ENCODE measurements at regions not wholly inside any gene's neighbourhood (a gene's known extent, or its start where the extent isn't known, plus 50 kb on each side); places are given as distances from the start of the nearest gene placed in this dataset.
"Not testable (repeated sequence)": the region's sequence is repeated elsewhere in the genome, so short reads cannot be mapped to it uniquely, and the experiment has no call there.

DNA sequence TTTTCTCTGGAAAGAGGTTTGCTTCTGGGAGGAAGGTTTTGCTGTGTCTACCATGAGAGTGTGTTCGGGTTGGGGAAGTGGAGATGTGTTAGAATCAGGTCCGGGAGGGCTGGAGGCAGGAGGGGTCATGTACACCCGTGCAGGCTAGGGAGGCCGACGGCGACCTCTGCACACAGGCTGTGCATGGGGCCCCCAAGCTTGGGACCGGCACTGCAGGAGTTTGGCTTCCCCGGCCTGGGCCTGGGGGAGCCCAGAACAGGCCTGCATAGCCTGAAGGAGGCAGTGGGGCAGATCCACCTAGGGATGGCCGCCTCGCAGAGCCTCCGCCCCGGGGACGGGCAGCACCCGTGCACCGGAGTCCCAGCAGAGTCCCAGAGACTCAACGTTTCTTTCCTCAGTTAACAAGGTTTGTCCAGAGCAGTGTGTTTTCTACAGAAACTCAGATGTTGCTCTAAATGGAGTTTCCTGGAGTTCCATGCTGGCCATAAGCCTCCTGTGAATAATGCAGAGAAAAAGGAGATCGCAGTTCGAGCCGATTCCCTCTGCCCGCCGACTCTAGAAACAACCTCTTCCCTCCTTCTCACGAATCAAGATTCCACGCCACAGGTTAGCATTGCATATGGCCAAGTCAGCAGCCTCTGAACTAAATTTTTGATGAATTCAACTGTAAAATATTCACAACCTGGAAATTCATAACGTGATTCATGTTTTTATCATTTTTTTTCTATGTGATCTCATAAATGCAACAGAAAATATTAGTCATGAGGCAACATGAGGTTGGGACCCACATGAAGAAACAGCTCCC is 427.3 kb downstream of the BRD1 start:
- in situ Hi-C loops (cut with HindIII; ENCODE audit: low pct_unique_long_range_greater_than_20kb, low sequenced_read_pairs) = no loop called here
- TF ChIP-seq JUND (IDR thresholded peaks at IDR 0.05; ENCODE audit: low read depth) = no peak
- DNase-seq (ENCODE audit: low read depth in 1 of 2, low spot score in 1 of 2) = no peak

GRCh38 chr22:49398646-49399045 is 429.0 kb downstream of the BRD1 start:
- in situ Hi-C loops (cut with HindIII; ENCODE audit: low pct_unique_long_range_greater_than_20kb, low sequenced_read_pairs) = no loop called here
- TF ChIP-seq JUND (IDR thresholded peaks at IDR 0.05; ENCODE audit: low read depth) = no peak
- no peak for DNase-seq (ENCODE audit: low read depth in 1 of 2, low spot score in 1 of 2)

GRCh38 chr22:49398115-49398514 is 429.6 kb downstream of the BRD1 start:
- no peak for TF ChIP-seq JUND (IDR thresholded peaks at IDR 0.05; ENCODE audit: low read depth)
- DNase-seq (ENCODE audit: low read depth in 1 of 2, low spot score in 1 of 2) = no peak
- in situ Hi-C loops (cut with HindIII; ENCODE audit: low pct_unique_long_range_greater_than_20kb, low sequenced_read_pairs) = no loop called here

GRCh38 chr22:49396817-49397216 is 430.9 kb downstream of the BRD1 start:
- in situ Hi-C loops (cut with HindIII; ENCODE audit: low pct_unique_long_range_greater_than_20kb, low sequenced_read_pairs) = no loop called here
- DNase-seq (ENCODE audit: low read depth in 1 of 2, low spot score in 1 of 2) = no peak
- no peak for TF ChIP-seq JUND (IDR thresholded peaks at IDR 0.05; ENCODE audit: low read depth)

DNA sequence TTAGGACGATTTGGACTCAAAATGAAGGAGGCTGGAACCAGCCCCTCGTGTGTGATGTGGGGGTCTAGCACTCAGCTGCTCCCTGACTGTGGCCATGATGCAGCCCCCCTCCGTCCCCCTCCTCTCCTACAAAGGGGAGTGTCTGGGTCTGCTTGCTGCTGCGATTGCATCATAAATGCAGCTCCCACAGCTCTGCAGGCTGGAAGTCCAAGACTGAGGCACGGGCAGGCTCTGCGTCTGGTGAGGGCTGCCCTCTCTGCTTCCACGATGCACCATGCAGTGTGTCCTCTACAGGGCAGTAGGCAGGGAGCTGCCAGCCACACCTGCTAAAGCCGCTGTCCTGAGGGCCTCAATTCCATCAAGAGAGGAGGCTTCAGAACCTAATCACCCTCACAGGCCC is 432.1 kb downstream of the BRD1 start:
- DNase-seq (ENCODE audit: low read depth in 1 of 2, low spot score in 1 of 2) = no peak
- TF ChIP-seq JUND (IDR thresholded peaks at IDR 0.05; ENCODE audit: low read depth) = no peak
- in situ Hi-C loops (cut with HindIII; ENCODE audit: low pct_unique_long_range_greater_than_20kb, low sequenced_read_pairs) = no loop called here

GRCh38 chr22:49395062-49395461 is 432.6 kb downstream of the BRD1 start:
- DNase-seq (ENCODE audit: low read depth in 1 of 2, low spot score in 1 of 2); in situ Hi-C loops (cut with HindIII; ENCODE audit: low pct_unique_long_range_greater_than_20kb, low sequenced_read_pairs): not testable (repeated sequence)

DNA sequence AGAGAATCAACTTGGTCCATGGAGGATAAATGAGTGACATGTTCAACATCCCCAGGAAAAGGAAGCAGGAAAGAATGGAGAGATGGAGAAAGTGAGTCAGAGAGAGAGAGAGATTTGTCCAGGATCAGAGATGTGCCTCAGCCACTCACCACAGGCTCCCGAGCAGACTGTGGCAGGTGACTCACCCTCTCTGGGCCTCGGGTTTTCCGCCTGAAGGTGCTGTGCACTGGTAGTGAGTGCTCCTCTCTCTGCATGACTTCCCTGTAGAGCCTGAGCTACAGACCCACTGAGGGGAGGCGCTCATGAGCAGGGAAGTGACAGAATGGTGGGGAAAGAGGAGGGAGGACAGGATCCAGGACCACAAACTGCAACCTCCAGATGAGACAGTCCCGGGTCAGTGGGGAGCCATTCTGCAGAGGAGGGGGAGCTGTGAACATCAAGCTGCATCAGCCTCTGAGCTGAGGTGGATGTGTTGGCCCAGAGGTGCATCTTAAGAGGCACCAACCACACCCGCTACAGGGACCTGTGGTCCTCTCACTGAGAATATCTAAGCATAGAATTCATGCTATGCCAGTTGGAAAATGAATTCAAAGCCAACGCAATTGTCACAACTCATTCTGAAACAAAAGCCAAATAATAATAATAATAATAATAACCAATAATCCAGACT is 433.4 kb downstream of the BRD1 start:
- no peak for TF ChIP-seq JUND (IDR thresholded peaks at IDR 0.05; ENCODE audit: low read depth)
- DNase-seq (ENCODE audit: low read depth in 1 of 2, low spot score in 1 of 2) = no peak
- in situ Hi-C loops (cut with HindIII; ENCODE audit: low pct_unique_long_range_greater_than_20kb, low sequenced_read_pairs) = no loop called here

- in situ Hi-C loops (cut with HindIII; ENCODE audit: low pct_unique_long_range_greater_than_20kb, low sequenced_read_pairs) = no loop called here
Observed at GRCh38 chr22:49393526-49393925, 434.1 kb downstream of the BRD1 start.

GRCh38 chr22:49392841-49393510 is 434.7 kb downstream of the BRD1 start:
- DNase-seq (ENCODE audit: low read depth in 1 of 2, low spot score in 1 of 2) = no peak
- no peak for TF ChIP-seq JUND (IDR thresholded peaks at IDR 0.05; ENCODE audit: low read depth)
- in situ Hi-C loops (cut with HindIII; ENCODE audit: low pct_unique_long_range_greater_than_20kb, low sequenced_read_pairs) = no loop called here

More at GRCh38 chr22:49393526-49393925, 434.1 kb downstream of the BRD1 start:
- TF ChIP-seq JUND (IDR thresholded peaks at IDR 0.05; ENCODE audit: low read depth) = no peak
- DNase-seq (ENCODE audit: low read depth in 1 of 2, low spot score in 1 of 2) = no peak

DNA sequence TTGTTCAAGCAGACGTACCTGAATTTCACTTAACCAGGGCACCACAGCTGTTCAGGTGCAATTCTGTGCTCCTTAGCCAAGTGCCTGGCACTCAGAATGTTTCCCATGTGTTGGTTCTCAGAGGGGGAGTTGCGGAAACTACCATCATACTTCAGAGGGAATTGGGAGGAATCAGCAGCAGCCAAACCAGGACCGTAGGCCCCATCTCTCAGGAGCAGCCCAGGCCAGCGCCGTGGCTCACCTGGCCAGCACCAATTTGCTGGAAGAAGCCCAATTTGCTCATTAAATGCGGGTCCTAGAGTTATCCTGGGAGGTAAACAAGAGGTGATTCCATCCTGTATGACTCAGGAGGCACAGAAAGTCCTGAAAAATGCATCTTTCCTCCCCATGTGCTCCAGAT is 435.4 kb downstream of the BRD1 start:
- DNase-seq (ENCODE audit: low read depth in 1 of 2, low spot score in 1 of 2) = no peak
- in situ Hi-C loops (cut with HindIII; ENCODE audit: low pct_unique_long_range_greater_than_20kb, low sequenced_read_pairs) = no loop called here
- TF ChIP-seq JUND (IDR thresholded peaks at IDR 0.05; ENCODE audit: low read depth) = no peak

DNA sequence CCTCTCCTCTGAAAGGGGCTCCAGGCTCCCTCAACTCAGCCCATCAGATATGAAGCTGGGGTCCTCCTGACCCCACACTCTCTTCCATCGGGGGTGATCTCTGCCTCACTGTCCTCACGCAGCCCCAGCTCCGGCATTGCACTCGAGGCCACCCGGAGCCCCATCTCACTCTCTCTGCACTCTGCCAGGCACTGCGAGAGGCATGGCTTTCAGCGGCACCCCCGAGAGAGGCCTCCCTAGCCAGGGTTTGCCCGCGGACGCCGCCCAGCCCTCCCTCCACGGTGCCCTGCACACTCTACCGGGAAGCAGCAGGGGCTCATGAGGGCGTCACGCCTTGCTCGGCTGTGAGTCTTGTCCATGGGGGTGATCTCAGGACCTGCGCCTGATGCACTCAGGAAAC is 436.2 kb downstream of the BRD1 start:
- no peak for TF ChIP-seq JUND (IDR thresholded peaks at IDR 0.05; ENCODE audit: low read depth)
- no peak for DNase-seq (ENCODE audit: low read depth in 1 of 2, low spot score in 1 of 2)
- in situ Hi-C loops (cut with HindIII; ENCODE audit: low pct_unique_long_range_greater_than_20kb, low sequenced_read_pairs) = no loop called here

DNA sequence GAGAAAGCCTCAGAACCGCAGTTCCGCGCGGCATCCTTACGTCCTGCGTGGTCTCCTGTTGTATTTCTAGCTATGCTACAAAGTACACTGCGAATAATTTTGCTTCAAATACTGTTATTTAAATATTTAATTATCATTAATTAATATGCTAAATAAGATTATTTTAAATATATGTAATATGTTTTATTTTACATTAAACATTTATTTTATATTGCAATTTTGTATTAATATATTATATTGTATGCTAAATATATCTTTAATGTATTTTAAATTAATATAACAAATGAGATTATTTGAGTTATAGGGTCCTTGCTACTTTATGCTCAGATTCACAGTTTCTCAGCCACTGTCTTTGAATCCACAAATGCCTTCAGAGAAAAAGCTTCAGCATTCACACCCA is 436.7 kb downstream of the BRD1 start:
- no peak for TF ChIP-seq JUND (IDR thresholded peaks at IDR 0.05; ENCODE audit: low read depth)
- in situ Hi-C loops (cut with HindIII; ENCODE audit: low pct_unique_long_range_greater_than_20kb, low sequenced_read_pairs) = no loop called here
- DNase-seq (ENCODE audit: low read depth in 1 of 2, low spot score in 1 of 2) = no peak

DNA sequence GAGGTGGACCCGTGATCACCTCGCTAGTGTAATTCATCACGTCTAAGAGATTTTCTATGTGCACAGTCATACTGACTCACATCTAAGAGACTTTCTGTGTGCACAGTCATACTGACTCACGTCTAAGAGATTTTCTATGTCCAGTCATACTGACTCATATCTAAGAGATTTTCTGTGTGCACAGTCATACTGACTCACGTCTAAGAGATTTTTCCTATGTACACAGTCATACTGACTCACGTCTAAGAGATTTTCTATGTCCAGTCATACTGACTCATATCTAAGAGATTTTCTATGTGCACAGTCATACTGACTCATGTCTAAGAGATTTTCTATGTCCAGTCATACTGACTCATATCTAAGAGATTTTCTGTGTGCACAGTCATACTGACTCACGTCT is 443.8 kb downstream of the BRD1 start:
- DNase-seq (ENCODE audit: low read depth in 1 of 2, low spot score in 1 of 2); in situ Hi-C loops (cut with HindIII; ENCODE audit: low pct_unique_long_range_greater_than_20kb, low sequenced_read_pairs): not testable (repeated sequence)
